ENCODE measurements at regions not wholly inside any gene's neighbourhood (a gene's known extent, or its start where the extent isn't known, plus 50 kb on each side); places are given as distances from the start of the nearest gene placed in this dataset.

DNA sequence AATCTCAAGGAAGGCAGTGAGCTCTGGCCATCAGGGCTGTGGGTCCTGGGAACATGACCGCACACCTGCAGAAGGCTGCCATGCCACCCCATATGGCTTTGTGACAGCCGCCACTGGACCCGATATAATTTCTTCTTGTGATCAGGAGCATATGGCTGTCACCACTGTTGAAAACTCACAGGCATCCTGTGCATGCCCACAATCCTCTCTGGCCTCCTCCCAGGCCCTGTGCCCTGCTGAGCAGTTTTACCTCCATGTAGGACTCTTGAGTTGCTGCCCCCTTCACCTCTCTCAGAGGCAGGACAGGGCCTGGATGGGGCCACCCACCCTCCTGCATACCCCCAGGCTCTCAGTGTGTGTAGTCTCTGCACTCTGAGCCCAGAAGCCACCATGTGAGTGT lies 391.9 kb upstream of the AKR1E2 start:
- TF ChIP-seq, protein P1, sequence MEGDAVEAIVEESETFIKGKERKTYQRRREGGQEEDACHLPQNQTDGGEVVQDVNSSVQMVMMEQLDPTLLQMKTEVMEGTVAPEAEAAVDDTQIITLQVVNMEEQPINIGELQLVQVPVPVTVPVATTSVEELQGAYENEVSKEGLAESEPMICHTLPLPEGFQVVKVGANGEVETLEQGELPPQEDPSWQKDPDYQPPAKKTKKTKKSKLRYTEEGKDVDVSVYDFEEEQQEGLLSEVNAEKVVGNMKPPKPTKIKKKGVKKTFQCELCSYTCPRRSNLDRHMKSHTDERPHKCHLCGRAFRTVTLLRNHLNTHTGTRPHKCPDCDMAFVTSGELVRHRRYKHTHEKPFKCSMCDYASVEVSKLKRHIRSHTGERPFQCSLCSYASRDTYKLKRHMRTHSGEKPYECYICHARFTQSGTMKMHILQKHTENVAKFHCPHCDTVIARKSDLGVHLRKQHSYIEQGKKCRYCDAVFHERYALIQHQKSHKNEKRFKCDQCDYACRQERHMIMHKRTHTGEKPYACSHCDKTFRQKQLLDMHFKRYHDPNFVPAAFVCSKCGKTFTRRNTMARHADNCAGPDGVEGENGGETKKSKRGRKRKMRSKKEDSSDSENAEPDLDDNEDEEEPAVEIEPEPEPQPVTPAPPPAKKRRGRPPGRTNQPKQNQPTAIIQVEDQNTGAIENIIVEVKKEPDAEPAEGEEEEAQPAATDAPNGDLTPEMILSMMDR (IDR thresholded peaks at IDR 0.05; ENCODE audit: borderline replicate concordance) = no peak
- H3K9me3 ChIP-seq (replicated peaks) = no peaks in the 10 kb centered on the region
- H3K4me1 ChIP-seq = no peaks in the 10 kb centered on the region
- intact Hi-C loops (cut with micrococcal nuclease) = no loop called here
- H3K27ac ChIP-seq (replicated peaks) = no peak overlapping the region
- no peak for DNase-seq
- no peak overlapping the region for H3K4me3 ChIP-seq
- no peaks in the 10 kb centered on the region for H3K36me3 ChIP-seq
- no peaks in the 10 kb centered on the region for H3K27me3 ChIP-seq (ENCODE audit: low read depth)

DNA sequence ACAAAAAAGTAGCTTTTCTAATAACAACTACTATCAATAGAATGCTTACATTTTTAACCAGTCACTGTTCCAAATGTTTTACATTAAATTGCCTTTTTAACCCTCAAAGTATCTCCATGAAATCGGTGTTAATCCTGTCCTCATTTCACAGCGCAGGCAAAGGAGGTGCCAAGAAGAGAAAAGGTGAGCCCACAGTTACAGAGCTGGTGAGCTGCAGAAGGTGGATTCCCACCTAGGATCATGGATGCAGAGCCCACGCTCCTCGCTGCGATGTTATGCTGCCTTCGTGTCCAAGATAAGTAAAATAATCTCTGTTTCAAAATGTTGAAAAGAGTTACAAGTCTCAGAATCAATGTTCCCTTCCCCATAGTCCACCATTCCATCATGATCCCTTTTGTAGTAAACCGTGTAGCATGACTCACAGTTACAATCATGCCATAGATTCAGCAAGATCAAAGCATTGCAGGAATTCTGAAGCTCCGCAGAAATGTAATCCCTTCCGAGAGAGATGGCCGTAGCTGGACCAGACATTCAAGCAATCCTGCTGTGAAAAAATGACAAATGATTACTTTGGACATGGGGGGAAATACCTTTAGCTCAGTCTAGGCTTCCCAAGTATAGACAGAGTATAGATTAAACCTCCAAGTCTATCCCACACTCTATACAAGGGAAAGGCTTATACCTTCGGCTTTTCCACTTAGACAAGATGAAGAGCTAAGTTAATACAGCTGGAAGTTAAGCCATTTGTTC lies 394.7 kb upstream of the AKR1E2 start:
- Histone ChIP-seq H3K9me3 (replicated peaks) (no peaks in the 10 kb centered on the region), H3K4me1 (no peaks in the 10 kb centered on the region), H3K27me3 (ENCODE audit: low read depth) (no peaks in the 10 kb centered on the region), H3K36me3 (no peaks in the 10 kb centered on the region), H3K4me3 (no peak overlapping the region), H3K27ac (replicated peaks) (no peak overlapping the region)
- DNase-seq = no peak
- TF ChIP-seq, protein P1 (IDR thresholded peaks at IDR 0.05; ENCODE audit: borderline replicate concordance) = no peak
- intact Hi-C loops (cut with micrococcal nuclease) = no loop called here

DNA sequence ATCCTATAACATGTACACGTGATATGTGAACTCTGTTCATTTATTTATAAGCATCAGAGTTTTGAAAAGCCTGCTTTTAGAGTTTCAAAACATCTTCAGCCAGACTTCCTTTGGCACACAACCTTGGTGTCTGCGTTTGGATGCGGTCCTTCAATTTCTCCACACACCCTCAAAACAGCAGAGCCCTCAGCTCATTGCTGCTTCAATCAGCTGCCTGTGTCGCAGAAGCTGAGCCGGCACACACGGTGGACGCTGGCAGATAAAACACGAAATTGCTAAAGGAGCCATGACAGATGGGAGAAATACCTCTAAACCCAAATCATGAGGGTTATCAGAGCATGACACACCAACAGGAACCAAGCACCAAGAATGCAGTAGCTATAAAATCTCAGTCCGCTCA lies 396.4 kb upstream of the AKR1E2 start:
- DNase-seq = no peak
- Histone ChIP-seq H3K4me1 (no peaks in the 10 kb centered on the region), H3K27me3 (ENCODE audit: low read depth) (no peaks in the 10 kb centered on the region), H3K9me3 (replicated peaks) (no peaks in the 10 kb centered on the region), H3K36me3 (no peaks in the 10 kb centered on the region), H3K4me3 (no peak overlapping the region), H3K27ac (replicated peaks) (no peak overlapping the region)
- TF ChIP-seq, protein P1 (IDR thresholded peaks at IDR 0.05; ENCODE audit: borderline replicate concordance) = no peak
- intact Hi-C loops (cut with micrococcal nuclease) = no loop called here

DNA sequence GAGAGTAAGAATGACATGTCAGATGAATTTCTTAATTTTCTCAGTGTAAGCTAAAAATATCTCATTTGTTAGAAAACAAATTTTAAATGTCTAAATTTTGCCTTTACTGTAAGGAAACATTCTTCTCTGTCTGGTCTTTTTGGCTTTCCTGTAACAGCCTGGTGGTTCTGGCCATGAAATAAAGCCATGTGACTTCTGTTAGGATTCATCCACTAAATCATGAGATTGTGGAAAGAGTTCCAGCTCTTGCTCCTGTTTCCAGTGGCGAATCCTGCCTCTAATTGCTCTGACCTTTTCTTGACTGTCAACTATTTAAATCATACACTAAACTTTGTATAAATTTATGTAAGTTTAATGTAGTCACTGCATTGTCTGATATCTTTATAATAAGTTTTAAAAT lies 398.5 kb upstream of the AKR1E2 start:
- Histone ChIP-seq H3K27ac (replicated peaks) (no peak overlapping the region), H3K36me3 (no peaks in the 10 kb centered on the region), H3K4me3 (no peak overlapping the region), H3K27me3 (ENCODE audit: low read depth) (no peaks in the 10 kb centered on the region), H3K4me1 (no peaks in the 10 kb centered on the region), H3K9me3 (replicated peaks) (no peaks in the 10 kb centered on the region)
- intact Hi-C loops (cut with micrococcal nuclease) = no loop called here
- DNase-seq = no peak
- TF ChIP-seq, protein P1 (IDR thresholded peaks at IDR 0.05; ENCODE audit: borderline replicate concordance) = no peak

DNA sequence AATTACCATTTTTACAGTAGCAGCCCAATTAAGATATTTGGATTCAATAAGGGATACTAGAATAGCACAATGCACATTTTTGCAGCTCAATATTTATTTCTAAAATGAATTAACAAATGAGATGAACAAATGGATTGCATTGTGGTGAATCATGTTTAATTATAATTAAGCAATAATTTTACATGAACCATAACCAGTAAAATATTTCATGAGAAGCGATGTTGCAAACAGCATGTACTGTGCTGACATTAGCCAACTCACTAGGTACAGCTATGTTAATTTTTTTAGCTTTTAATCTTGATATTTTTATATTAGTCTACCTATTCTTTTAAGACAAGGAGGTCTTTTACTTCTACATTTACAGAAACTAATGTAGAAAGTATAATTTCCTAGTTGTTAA lies 399.1 kb upstream of the AKR1E2 start:
- intact Hi-C loops (cut with micrococcal nuclease) = no loop called here
- Histone ChIP-seq H3K4me3 (no peak overlapping the region), H3K9me3 (replicated peaks) (no peaks in the 10 kb centered on the region), H3K27ac (replicated peaks) (no peak overlapping the region), H3K4me1 (no peaks in the 10 kb centered on the region), H3K27me3 (ENCODE audit: low read depth) (no peaks in the 10 kb centered on the region), H3K36me3 (no peaks in the 10 kb centered on the region)
- no peak for DNase-seq
- TF ChIP-seq, protein P1 (IDR thresholded peaks at IDR 0.05; ENCODE audit: borderline replicate concordance) = no peak

Data from left ventricle myocardium inferior (tissue), 1 donor.